ENCODE measurements at regions not wholly inside any gene's neighbourhood (a gene's known extent, or its start where the extent isn't known, plus 50 kb on each side); places are given as distances from the start of the nearest gene placed in this dataset.

DNA sequence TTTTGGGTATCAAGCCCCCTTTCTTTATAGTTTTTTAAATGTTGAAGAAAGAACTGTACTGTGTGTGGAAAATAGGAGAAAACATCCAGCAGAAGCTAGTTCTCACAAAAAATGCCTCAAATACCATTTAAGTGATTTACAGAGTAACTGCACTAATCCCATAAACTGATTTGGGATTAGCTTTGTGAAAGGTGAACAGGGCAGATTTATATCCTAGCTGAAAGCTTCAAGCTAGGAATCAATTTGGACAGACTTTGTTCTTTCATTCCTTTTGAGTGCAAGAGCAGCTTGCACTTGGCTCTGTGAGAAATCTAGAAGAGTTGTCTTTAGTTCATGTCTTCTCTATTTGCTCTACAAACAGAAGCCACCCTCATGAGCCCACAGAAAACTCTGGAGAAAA, 183.9 kb upstream of the VRK2 start:
- TF ChIP-seq, protein P1, sequence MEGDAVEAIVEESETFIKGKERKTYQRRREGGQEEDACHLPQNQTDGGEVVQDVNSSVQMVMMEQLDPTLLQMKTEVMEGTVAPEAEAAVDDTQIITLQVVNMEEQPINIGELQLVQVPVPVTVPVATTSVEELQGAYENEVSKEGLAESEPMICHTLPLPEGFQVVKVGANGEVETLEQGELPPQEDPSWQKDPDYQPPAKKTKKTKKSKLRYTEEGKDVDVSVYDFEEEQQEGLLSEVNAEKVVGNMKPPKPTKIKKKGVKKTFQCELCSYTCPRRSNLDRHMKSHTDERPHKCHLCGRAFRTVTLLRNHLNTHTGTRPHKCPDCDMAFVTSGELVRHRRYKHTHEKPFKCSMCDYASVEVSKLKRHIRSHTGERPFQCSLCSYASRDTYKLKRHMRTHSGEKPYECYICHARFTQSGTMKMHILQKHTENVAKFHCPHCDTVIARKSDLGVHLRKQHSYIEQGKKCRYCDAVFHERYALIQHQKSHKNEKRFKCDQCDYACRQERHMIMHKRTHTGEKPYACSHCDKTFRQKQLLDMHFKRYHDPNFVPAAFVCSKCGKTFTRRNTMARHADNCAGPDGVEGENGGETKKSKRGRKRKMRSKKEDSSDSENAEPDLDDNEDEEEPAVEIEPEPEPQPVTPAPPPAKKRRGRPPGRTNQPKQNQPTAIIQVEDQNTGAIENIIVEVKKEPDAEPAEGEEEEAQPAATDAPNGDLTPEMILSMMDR (IDR thresholded peaks at IDR 0.05; ENCODE audit: control insufficient read depth, insufficient read depth, low read depth, low read length, missing control alignments): no peak

DNA sequence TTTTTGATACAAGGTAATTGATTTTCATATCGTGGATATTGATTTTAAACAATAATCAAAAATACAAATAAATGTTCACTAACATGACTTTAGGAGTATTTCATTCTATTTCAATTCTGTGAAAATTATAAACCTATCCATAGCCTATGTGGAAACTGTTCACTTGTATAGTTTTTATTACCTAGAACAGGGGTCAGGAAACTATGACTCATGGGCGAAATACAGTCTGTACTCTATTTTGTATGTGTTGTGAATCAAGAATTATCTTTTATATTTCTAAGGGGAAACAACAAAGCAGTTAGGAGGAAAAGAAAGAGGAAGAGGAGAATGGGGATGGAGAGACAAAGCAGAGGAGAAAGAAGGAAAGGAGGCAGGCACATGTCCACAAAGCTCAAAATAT, 181.7 kb upstream of the VRK2 start:
- TF ChIP-seq, protein P1 (IDR thresholded peaks at IDR 0.05; ENCODE audit: control insufficient read depth, insufficient read depth, low read depth, low read length, missing control alignments): no peak
- no peak for DNase-seq (ENCODE audit: low read depth)
- H3K4me3 ChIP-seq (ENCODE audit: control insufficient read depth, low read depth, low read length): no peak overlapping the region

More for the DNA sequence above, 183.9 kb upstream of the VRK2 start:
- DNase-seq (ENCODE audit: low read depth): no peak
- no peak overlapping the region for H3K4me3 ChIP-seq (ENCODE audit: control insufficient read depth, low read depth, low read length)

DNA sequence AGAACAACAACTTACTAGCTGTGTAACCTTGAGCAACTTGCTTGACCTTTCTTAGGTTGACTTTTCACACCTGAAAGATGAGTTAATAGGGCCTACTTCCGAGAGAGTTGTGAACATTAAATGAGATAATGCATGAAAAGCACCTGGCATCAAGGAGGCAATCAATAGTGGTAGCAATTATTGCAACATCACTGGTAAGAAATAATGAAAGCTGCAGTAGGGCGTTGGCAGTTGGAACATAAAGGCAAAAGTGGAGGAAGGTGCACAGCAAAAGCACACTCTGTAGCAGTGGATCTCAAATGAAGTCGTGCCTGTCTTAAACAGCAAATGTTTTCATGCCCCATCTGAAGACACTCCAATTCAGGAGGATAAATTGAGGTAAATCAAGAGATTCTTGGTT, 178.9 kb upstream of the VRK2 start:
- TF ChIP-seq, protein P1 (IDR thresholded peaks at IDR 0.05; ENCODE audit: control insufficient read depth, insufficient read depth, low read depth, low read length, missing control alignments): no peak
- DNase-seq (ENCODE audit: low read depth): no peak

DNA sequence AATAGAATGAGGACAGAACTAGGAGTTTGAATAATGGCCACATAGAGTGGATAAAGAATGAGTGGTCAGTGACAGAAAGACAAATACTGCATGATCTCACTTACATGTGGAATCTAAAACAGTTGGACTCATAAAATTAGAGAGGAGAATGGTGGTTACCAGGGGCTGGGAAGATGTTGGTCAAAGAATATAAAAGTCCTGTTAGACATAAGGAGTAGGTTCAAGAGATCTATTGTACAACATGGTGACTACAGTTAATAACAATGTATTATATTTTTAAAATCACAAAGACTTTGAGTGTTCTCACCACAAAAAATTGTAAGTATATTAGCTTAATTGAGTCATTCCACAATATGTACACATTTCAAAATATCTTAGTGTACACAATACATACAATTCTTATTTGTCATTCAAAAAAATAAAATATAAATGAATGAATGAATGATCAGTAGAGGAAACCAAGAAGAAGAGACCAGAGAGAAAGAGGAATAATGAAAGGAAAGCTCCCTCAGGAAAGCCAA, 177.9 kb upstream of the VRK2 start:
- TF ChIP-seq, protein P1 (IDR thresholded peaks at IDR 0.05; ENCODE audit: control insufficient read depth, insufficient read depth, low read depth, low read length, missing control alignments): no peak
- H3K4me3 ChIP-seq (ENCODE audit: control insufficient read depth, low read depth, low read length): no peak overlapping the region
- DNase-seq (ENCODE audit: low read depth): no peak

More for the DNA sequence above, 178.9 kb upstream of the VRK2 start:
- H3K4me3 ChIP-seq (ENCODE audit: control insufficient read depth, low read depth, low read length): no peak overlapping the region

DNA sequence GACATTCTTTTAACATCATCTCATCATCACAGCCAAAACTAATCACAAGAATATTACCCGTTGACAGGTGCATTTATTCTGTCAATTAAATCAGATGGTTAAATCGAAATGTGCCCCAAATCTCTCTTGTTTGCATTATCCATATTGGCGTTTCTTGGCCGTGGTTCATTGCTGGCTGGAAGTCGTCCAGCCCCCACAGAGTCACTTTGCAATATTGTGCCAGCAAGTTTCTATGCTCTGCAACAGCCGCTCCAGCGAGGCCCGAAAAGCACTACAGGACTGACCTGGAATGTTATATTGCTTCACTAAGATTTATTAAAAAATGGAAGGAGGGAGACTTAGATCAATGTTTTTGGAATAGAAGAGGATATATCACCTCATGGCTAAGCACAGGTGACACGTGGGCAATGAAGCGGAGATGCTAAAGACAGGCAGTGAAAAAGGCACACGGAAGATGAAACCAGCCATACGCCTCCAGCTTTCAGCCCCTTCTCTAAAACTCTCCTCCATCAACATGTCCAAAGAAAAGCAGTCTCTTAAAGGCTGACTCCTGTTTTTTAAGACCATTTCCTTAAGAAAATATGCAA, 176.8 kb upstream of the VRK2 start:
- no peak overlapping the region for H3K4me3 ChIP-seq (ENCODE audit: control insufficient read depth, low read depth, low read length)
- TF ChIP-seq, protein P1 (IDR thresholded peaks at IDR 0.05; ENCODE audit: control insufficient read depth, insufficient read depth, low read depth, low read length, missing control alignments): no peak
- DNase-seq (ENCODE audit: low read depth): no peak

DNA sequence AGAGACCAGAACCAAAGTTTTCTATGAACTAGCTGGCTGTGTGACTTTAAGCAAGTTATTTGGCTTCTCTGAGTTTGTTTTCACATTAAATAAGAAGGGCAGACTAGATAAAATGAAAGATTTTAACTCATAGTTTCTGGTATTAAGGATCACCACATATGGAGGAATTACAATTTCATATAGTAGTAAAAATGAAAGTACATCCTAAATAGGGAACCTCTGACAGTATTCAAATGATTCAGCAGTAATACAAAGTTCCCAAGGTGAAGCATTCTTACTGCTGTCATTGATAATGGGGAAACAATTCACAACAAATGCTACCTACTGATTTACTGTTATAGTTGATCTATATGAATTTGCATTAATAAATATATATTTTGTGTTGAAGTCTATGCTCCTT, 170.3 kb upstream of the VRK2 start:
- DNase-seq (ENCODE audit: low read depth): no peak
- H3K4me3 ChIP-seq (ENCODE audit: control insufficient read depth, low read depth, low read length): no peak overlapping the region
- TF ChIP-seq, protein P1 (IDR thresholded peaks at IDR 0.05; ENCODE audit: control insufficient read depth, insufficient read depth, low read depth, low read length, missing control alignments): no peak

All from AG09309 (cell line).